K562 (cell line): ENCODE measurements at regions not wholly inside any gene's neighbourhood (a gene's known extent, or its start where the extent isn't known, plus 50 kb on each side); places are given as distances from the start of the nearest gene placed in this dataset.

ENCODE experiments used
- CBX1 ChIP-seq: sonication (generic); IDR thresholded peaks from 2 replicates; pipeline ENCODE4 v1.6.1; 2016; ENCODE audit warnings: antibody characterized with exemption, low read depth, mild to moderate bottlenecking
- CTBP1 ChIP-seq: fragments of 450-650 bp; IDR thresholded peaks from 2 replicates; pipeline ENCODE4 v1.6.1; 2016; ENCODE audit warnings: borderline replicate concordance
- ELK1 ChIP-seq: sonication (generic); formaldehyde crosslinking; IDR thresholded peaks from 2 replicates; pipeline ENCODE4 v1.8.1; 2022; ENCODE audit warnings: missing genetic modification reagents
- MBD1 ChIP-seq: fragments of 250-450 bp; sonication (Bioruptor Pico); IDR thresholded peaks from 2 replicates; pipeline ENCODE4 v1.8.0; 2022; ENCODE audit warnings: inconsistent platforms
- POU5F1 ChIP-seq: fragments of 150-350 bp; IDR thresholded peaks from 2 replicates; pipeline ENCODE4 v1.6.1; 2014; ENCODE audit warnings: borderline replicate concordance, low read length, low read depth, mild to moderate bottlenecking; ENCODE audit not compliant: partially characterized antibody
- RAD21 ChIP-seq, 2 experiments: fragments of 250-450 bp in 1 of 2; fragments of 450-650 bp in 1 of 2; sonication (Bioruptor Pico) in 1 of 2; formaldehyde crosslinking in 1 of 2; IDR thresholded peaks in 1 of 2; conservative IDR thresholded peaks in 1 of 2; 2 replicates each; pipeline versions ENCODE4 v1.4.0 to v1.8.0; 2020 to 2022; ENCODE audit warnings: mild to moderate bottlenecking in 2 of 2, moderate library complexity in 1 of 2
- RBM39 ChIP-seq: fragments of 200-400 bp; formaldehyde crosslinking; optimal IDR thresholded peaks from 2 replicates; pipeline ENCODE3; 2018; ENCODE audit warnings: low read depth, low read length
- REST ChIP-seq, 2 experiments: fragments of 450-650 bp; formaldehyde crosslinking in 1 of 2; IDR thresholded peaks; 2 replicates each; pipeline versions ENCODE4 v1.4.0 to v1.6.1; 2014 to 2020; ENCODE audit warnings: mild to moderate bottlenecking in 2 of 2, borderline replicate concordance in 1 of 2, low read depth in 1 of 2
- SIX5 ChIP-seq, 2 experiments: IDR thresholded peaks; 2 replicates each; pipeline ENCODE4 v1.6.1; 2011; ENCODE audit warnings: low read length in 2 of 2, borderline replicate concordance in 1 of 2, low read depth in 1 of 2, mild to moderate bottlenecking in 1 of 2, moderate library complexity in 1 of 2; ENCODE audit not compliant: insufficient read depth in 1 of 2
- ZBTB17 ChIP-seq: fragments of 450-650 bp; formaldehyde crosslinking; IDR thresholded peaks from 2 replicates; pipeline ENCODE4 v1.4.0; 2020; ENCODE audit warnings: mild to moderate bottlenecking
- ZC3H8 ChIP-seq: fragments of 450-650 bp; IDR thresholded peaks from 2 replicates; pipeline ENCODE4 v1.6.1; 2017
- ZNF347 ChIP-seq: fragments of 450-650 bp; formaldehyde crosslinking; IDR thresholded peaks from 2 replicates; pipeline ENCODE4 v1.4.0; 2020; ENCODE audit warnings: low read depth, mild to moderate bottlenecking, moderate library complexity
- ZNF57 ChIP-seq: fragments of 450-650 bp; formaldehyde crosslinking; IDR thresholded peaks from 2 replicates; pipeline ENCODE4 v1.4.0; 2020; ENCODE audit warnings: mild to moderate bottlenecking, moderate library complexity

GRCh38 chr12:83414981-83415380 is 728.3 kb downstream of the TMTC2 start (continued):
- TF ChIP-seq REST (IDR thresholded peaks at IDR 0.05; ENCODE audit: borderline replicate concordance) (no peak), REST (CRISPR knock-in tag; IDR thresholded peaks at IDR 0.05; ENCODE audit: low read depth) (no peak), CBX1 (no peak), ZNF57 (CRISPR knock-in tag) (no peak), SIX5 (IDR thresholded peaks at IDR 0.05; ENCODE audit: borderline replicate concordance in 1 of 2, insufficient read depth in 1 of 2, low read depth in 1 of 2, low read length in 2 of 2) (no peak), ZC3H8 (no peak), POU5F1 (no peak), RBM39 (no peak), ELK1 (CRISPR knock-in tag) (no peak), ZNF347 (CRISPR knock-in tag) (no peak), MBD1 (CRISPR knock-in tag) (no peak), ZBTB17 (CRISPR knock-in tag) (no peak), CTBP1 (no peak), RAD21 (CRISPR knock-in tag; conservative IDR thresholded peaks at IDR 0.05 in 1 of 2, IDR thresholded peaks at IDR 0.05 in 1 of 2) (no peak)
